ENCODE measurements at regions not wholly inside any gene's neighbourhood (a gene's known extent, or its start where the extent isn't known, plus 50 kb on each side); places are given as distances from the start of the nearest gene placed in this dataset.

- no peak overlapping the region for H3K27ac ChIP-seq (ENCODE audit: low read length)
- no peak overlapping the region for H3K4me3 ChIP-seq (ENCODE audit: low read length)
- no peaks in the 10 kb centered on the region for H3K27me3 ChIP-seq (ENCODE audit: control insufficient read depth, insufficient read depth, low read length)
- H3K9me3 ChIP-seq (ENCODE audit: control insufficient read depth, insufficient read depth, low read length), result no peaks in the 10 kb centered on the region
- no peaks in the 10 kb centered on the region for H3K4me1 ChIP-seq (ENCODE audit: control insufficient read depth, insufficient read depth, low read length)
- peak; percentile 50 for DNase-seq (ENCODE audit: low read depth, low spot score)
- no peaks in the 10 kb centered on the region for H3K36me3 ChIP-seq (ENCODE audit: control insufficient read depth, insufficient read depth, low read length)
- WGBS (ENCODE audit: insufficient coverage, insufficient read length), result no CpG with 5 or more reads among the region's 4 CpGs
These were observed 1826.0 kb downstream of the STIM2 start for GRCh38 chr4:28686618-28687017.

- H3K4me1 ChIP-seq (ENCODE audit: control insufficient read depth, insufficient read depth, low read length), result no peaks in the 10 kb centered on the region
- H3K27ac ChIP-seq (ENCODE audit: low read length), result no peak overlapping the region
- DNase-seq (ENCODE audit: low read depth, low spot score), result no peak
- H3K36me3 ChIP-seq (ENCODE audit: control insufficient read depth, insufficient read depth, low read length), result no peaks in the 10 kb centered on the region
- no CpG with 5 or more reads among the region's 1 CpG for WGBS (ENCODE audit: insufficient coverage, insufficient read length)
- H3K9me3 ChIP-seq (ENCODE audit: control insufficient read depth, insufficient read depth, low read length), result no peaks in the 10 kb centered on the region
- no peaks in the 10 kb centered on the region for H3K27me3 ChIP-seq (ENCODE audit: control insufficient read depth, insufficient read depth, low read length)
- no peak overlapping the region for H3K4me3 ChIP-seq (ENCODE audit: low read length)
These were observed 1830.2 kb downstream of the STIM2 start for GRCh38 chr4:28690890-28691289.

- no peaks in the 10 kb centered on the region for H3K36me3 ChIP-seq (ENCODE audit: control insufficient read depth, insufficient read depth, low read length)
- H3K27me3 ChIP-seq (ENCODE audit: control insufficient read depth, insufficient read depth, low read length), result no peaks in the 10 kb centered on the region
- no peaks in the 10 kb centered on the region for H3K4me1 ChIP-seq (ENCODE audit: control insufficient read depth, insufficient read depth, low read length)
- no peak overlapping the region for H3K4me3 ChIP-seq (ENCODE audit: low read length)
- DNase-seq (ENCODE audit: low read depth, low spot score), result no peak
- no peak overlapping the region for H3K27ac ChIP-seq (ENCODE audit: low read length)
- WGBS (ENCODE audit: insufficient coverage, insufficient read length), result no CpG with 5 or more reads among the region's 4 CpGs
- H3K9me3 ChIP-seq (ENCODE audit: control insufficient read depth, insufficient read depth, low read length), result no peaks in the 10 kb centered on the region
These were observed 1841.9 kb downstream of the STIM2 start for GRCh38 chr4:28702571-28702970.

- Histone ChIP-seq H3K9me3 (ENCODE audit: control insufficient read depth, insufficient read depth, low read length) (no peaks in the 10 kb centered on the region), H3K4me1 (ENCODE audit: control insufficient read depth, insufficient read depth, low read length) (no peaks in the 10 kb centered on the region), H3K27me3 (ENCODE audit: control insufficient read depth, insufficient read depth, low read length) (no peaks in the 10 kb centered on the region), H3K4me3 (ENCODE audit: low read length) (no peak overlapping the region), H3K36me3 (ENCODE audit: control insufficient read depth, insufficient read depth, low read length) (no peaks in the 10 kb centered on the region), H3K27ac (ENCODE audit: low read length) (no peak overlapping the region)
- DNase-seq (ENCODE audit: low read depth, low spot score), result no peak
- WGBS (ENCODE audit: insufficient coverage, insufficient read length), result no CpG with 5 or more reads among the region's 3 CpGs
These were observed 1849.2 kb downstream of the STIM2 start for GRCh38 chr4:28709891-28710290.

- Histone ChIP-seq H3K4me1 (ENCODE audit: control insufficient read depth, insufficient read depth, low read length) (peaks cover 2% of the 10 kb centered on the region; the same call in 1 of the 2 replicates), H3K4me3 (ENCODE audit: low read length) (no peak overlapping the region), H3K27ac (ENCODE audit: low read length) (no peak overlapping the region), H3K9me3 (ENCODE audit: control insufficient read depth, insufficient read depth, low read length) (no peaks in the 10 kb centered on the region), H3K27me3 (ENCODE audit: control insufficient read depth, insufficient read depth, low read length) (no peaks in the 10 kb centered on the region), H3K36me3 (ENCODE audit: control insufficient read depth, insufficient read depth, low read length) (no peaks in the 10 kb centered on the region)
- no peak for DNase-seq (ENCODE audit: low read depth, low spot score)
- no CpG with 5 or more reads among the region's 6 CpGs for WGBS (ENCODE audit: insufficient coverage, insufficient read length)
These were observed 1862.7 kb downstream of the STIM2 start for GRCh38 chr4:28723371-28723770.

- peaks cover 2% of the 10 kb centered on the region; the same call in 1 of the 2 replicates for H3K4me1 ChIP-seq (ENCODE audit: control insufficient read depth, insufficient read depth, low read length)
- H3K4me3 ChIP-seq (ENCODE audit: low read length), result no peak overlapping the region
- no peak overlapping the region for H3K27ac ChIP-seq (ENCODE audit: low read length)
- H3K9me3 ChIP-seq (ENCODE audit: control insufficient read depth, insufficient read depth, low read length), result no peaks in the 10 kb centered on the region
- no peaks in the 10 kb centered on the region for H3K27me3 ChIP-seq (ENCODE audit: control insufficient read depth, insufficient read depth, low read length)
- DNase-seq (ENCODE audit: low read depth, low spot score), result no peak
- no CpG with 5 or more reads among the region's 1 CpG for WGBS (ENCODE audit: insufficient coverage, insufficient read length)
- H3K36me3 ChIP-seq (ENCODE audit: control insufficient read depth, insufficient read depth, low read length), result no peaks in the 10 kb centered on the region
These were observed 1863.6 kb downstream of the STIM2 start for GRCh38 chr4:28724239-28724638.

GRCh38 chr4:28730304-28730703, 1869.7 kb downstream of the STIM2 start:
- no peaks in the 10 kb centered on the region for H3K27me3 ChIP-seq (ENCODE audit: control insufficient read depth, insufficient read depth, low read length)
- H3K36me3 ChIP-seq (ENCODE audit: control insufficient read depth, insufficient read depth, low read length), result no peaks in the 10 kb centered on the region
- H3K4me3 ChIP-seq (ENCODE audit: low read length), result no peak overlapping the region
- WGBS (ENCODE audit: insufficient coverage, insufficient read length), result no CpG with 5 or more reads among the region's 2 CpGs
- no peaks in the 10 kb centered on the region for H3K4me1 ChIP-seq (ENCODE audit: control insufficient read depth, insufficient read depth, low read length)
- no peaks in the 10 kb centered on the region for H3K9me3 ChIP-seq (ENCODE audit: control insufficient read depth, insufficient read depth, low read length)
- DNase-seq (ENCODE audit: low read depth, low spot score), result no peak
- H3K27ac ChIP-seq (ENCODE audit: low read length), result no peak overlapping the region

- H3K9me3 ChIP-seq (ENCODE audit: control insufficient read depth, insufficient read depth, low read length), result no peaks in the 10 kb centered on the region
- no peak overlapping the region for H3K4me3 ChIP-seq (ENCODE audit: low read length)
- H3K27me3 ChIP-seq (ENCODE audit: control insufficient read depth, insufficient read depth, low read length), result no peaks in the 10 kb centered on the region
- no CpG with 5 or more reads among the region's 4 CpGs for WGBS (ENCODE audit: insufficient coverage, insufficient read length)
- peaks cover under 1% of the 10 kb centered on the region; the same call in 1 of the 2 replicates for H3K4me1 ChIP-seq (ENCODE audit: control insufficient read depth, insufficient read depth, low read length)
- no peak for DNase-seq (ENCODE audit: low read depth, low spot score)
- H3K27ac ChIP-seq (ENCODE audit: low read length), result no peak overlapping the region
- H3K36me3 ChIP-seq (ENCODE audit: control insufficient read depth, insufficient read depth, low read length), result no peaks in the 10 kb centered on the region
These were observed 1883.4 kb downstream of the STIM2 start for GRCh38 chr4:28744066-28744465.

- Histone ChIP-seq H3K9me3 (ENCODE audit: control insufficient read depth, insufficient read depth, low read length) (no peaks in the 10 kb centered on the region), H3K4me3 (ENCODE audit: low read length) (no peak overlapping the region), H3K27me3 (ENCODE audit: control insufficient read depth, insufficient read depth, low read length) (no peaks in the 10 kb centered on the region), H3K4me1 (ENCODE audit: control insufficient read depth, insufficient read depth, low read length) (no peaks in the 10 kb centered on the region), H3K27ac (ENCODE audit: low read length) (no peak overlapping the region), H3K36me3 (ENCODE audit: control insufficient read depth, insufficient read depth, low read length) (no peaks in the 10 kb centered on the region)
- no peak for DNase-seq (ENCODE audit: low read depth, low spot score)
- no CpG with 5 or more reads among the region's 3 CpGs for WGBS (ENCODE audit: insufficient coverage, insufficient read length)
These were observed 1893.7 kb downstream of the STIM2 start for GRCh38 chr4:28754376-28754775.

- no peaks in the 10 kb centered on the region for H3K36me3 ChIP-seq (ENCODE audit: control insufficient read depth, insufficient read depth, low read length)
- no CpG with 5 or more reads among the region's 2 CpGs for WGBS (ENCODE audit: insufficient coverage, insufficient read length)
- no peak overlapping the region for H3K4me3 ChIP-seq (ENCODE audit: low read length)
- no peaks in the 10 kb centered on the region for H3K27me3 ChIP-seq (ENCODE audit: control insufficient read depth, insufficient read depth, low read length)
- no peak for DNase-seq (ENCODE audit: low read depth, low spot score)
- no peaks in the 10 kb centered on the region for H3K9me3 ChIP-seq (ENCODE audit: control insufficient read depth, insufficient read depth, low read length)
- no peaks in the 10 kb centered on the region for H3K4me1 ChIP-seq (ENCODE audit: control insufficient read depth, insufficient read depth, low read length)
- no peak overlapping the region for H3K27ac ChIP-seq (ENCODE audit: low read length)
These were observed 1894.4 kb downstream of the STIM2 start for GRCh38 chr4:28755081-28755480.

- Histone ChIP-seq H3K9me3 (ENCODE audit: control insufficient read depth, insufficient read depth, low read length) (no peaks in the 10 kb centered on the region), H3K4me3 (ENCODE audit: low read length) (no peak overlapping the region), H3K4me1 (ENCODE audit: control insufficient read depth, insufficient read depth, low read length) (no peaks in the 10 kb centered on the region), H3K27me3 (ENCODE audit: control insufficient read depth, insufficient read depth, low read length) (no peaks in the 10 kb centered on the region), H3K36me3 (ENCODE audit: control insufficient read depth, insufficient read depth, low read length) (no peaks in the 10 kb centered on the region), H3K27ac (ENCODE audit: low read length) (no peak overlapping the region)
- no peak for DNase-seq (ENCODE audit: low read depth, low spot score)
These were observed 1898.4 kb downstream of the STIM2 start for GRCh38 chr4:28759064-28759463.
